ACC112 (cell line): ENCODE measurements at regions not wholly inside any gene's neighbourhood (a gene's known extent, or its start where the extent isn't known, plus 50 kb on each side); places are given as distances from the start of the nearest gene placed in this dataset.

ENCODE experiments used
- H2AFZ ChIP-seq: fragments of 200-600 bp; sonication (generic); one replicate; pipeline ENCODE4 v1.6.0; 2017; ENCODE audit warnings: antibody characterized with exemption, low read length; ENCODE audit not compliant: unreplicated experiment
- H3K27ac ChIP-seq: fragments of 200-600 bp; sonication (generic); 2 replicates; pipeline ENCODE4 v1.5.1; 2014; ENCODE audit warnings: low read depth, mild to moderate bottlenecking, antibody characterized with exemption, low read length, moderate library complexity
- H3K27me3 ChIP-seq: fragments of 200-600 bp; sonication (generic); 2 replicates; pipeline ENCODE4 v1.6.1; 2014; ENCODE audit warnings: mild to moderate bottlenecking, antibody characterized with exemption, low read length, moderate library complexity, mixed read lengths; ENCODE audit not compliant: insufficient read depth
- H3K36me3 ChIP-seq: fragments of 200-600 bp; sonication (generic); 2 replicates; pipeline ENCODE4 v1.6.1; 2016; ENCODE audit warnings: mild to moderate bottlenecking, antibody characterized with exemption, low read length, moderate library complexity, mixed read lengths; ENCODE audit not compliant: insufficient read depth
- H3K4me1 ChIP-seq: fragments of 200-600 bp; sonication (generic); one replicate; pipeline ENCODE4 v1.6.1; 2016; ENCODE audit warnings: low read length, mixed read lengths; ENCODE audit not compliant: insufficient read depth, unreplicated experiment, control insufficient read depth
- H3K4me3 ChIP-seq: fragments of 200-600 bp; sonication (generic); 2 replicates; pipeline ENCODE4 v1.5.1; 2014; ENCODE audit warnings: mild to moderate bottlenecking, low read depth, low read length
- H3K79me2 ChIP-seq: fragments of 200-600 bp; sonication (generic); one replicate; pipeline ENCODE4 v1.6.0; 2016; ENCODE audit warnings: low read length; ENCODE audit not compliant: control insufficient read depth, unreplicated experiment, insufficient read depth

DNA sequence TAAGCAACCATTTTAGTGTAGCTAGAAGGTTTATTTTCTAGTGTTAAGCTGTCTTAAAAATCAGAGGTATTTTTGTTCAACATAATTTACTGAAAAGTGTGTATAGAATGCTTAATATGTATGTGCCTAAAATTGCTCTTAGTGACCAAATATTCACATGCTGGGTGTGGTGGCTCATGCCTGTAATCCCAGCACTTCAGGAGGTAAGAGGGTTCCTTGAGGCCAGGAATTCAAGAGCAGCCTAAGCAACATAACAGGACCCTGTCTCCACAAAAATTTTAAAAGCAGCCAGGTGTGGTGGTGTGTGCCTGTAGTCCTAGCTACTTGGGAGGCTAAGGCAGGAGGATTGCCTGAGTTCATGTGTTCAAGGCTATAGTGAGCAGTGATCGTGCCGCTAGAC lies 120.9 kb upstream of the FRY start:
- Histone ChIP-seq H3K36me3 (no peaks in the 10 kb centered on the region), H3K27me3 (no peaks in the 10 kb centered on the region), H3K27ac (no peak overlapping the region), H3K4me1 (peaks cover 14% of the 10 kb centered on the region), H3K79me2 (no peaks in the 10 kb centered on the region), H3K4me3 (no peak overlapping the region), H2AFZ (no peak overlapping the region)

DNA sequence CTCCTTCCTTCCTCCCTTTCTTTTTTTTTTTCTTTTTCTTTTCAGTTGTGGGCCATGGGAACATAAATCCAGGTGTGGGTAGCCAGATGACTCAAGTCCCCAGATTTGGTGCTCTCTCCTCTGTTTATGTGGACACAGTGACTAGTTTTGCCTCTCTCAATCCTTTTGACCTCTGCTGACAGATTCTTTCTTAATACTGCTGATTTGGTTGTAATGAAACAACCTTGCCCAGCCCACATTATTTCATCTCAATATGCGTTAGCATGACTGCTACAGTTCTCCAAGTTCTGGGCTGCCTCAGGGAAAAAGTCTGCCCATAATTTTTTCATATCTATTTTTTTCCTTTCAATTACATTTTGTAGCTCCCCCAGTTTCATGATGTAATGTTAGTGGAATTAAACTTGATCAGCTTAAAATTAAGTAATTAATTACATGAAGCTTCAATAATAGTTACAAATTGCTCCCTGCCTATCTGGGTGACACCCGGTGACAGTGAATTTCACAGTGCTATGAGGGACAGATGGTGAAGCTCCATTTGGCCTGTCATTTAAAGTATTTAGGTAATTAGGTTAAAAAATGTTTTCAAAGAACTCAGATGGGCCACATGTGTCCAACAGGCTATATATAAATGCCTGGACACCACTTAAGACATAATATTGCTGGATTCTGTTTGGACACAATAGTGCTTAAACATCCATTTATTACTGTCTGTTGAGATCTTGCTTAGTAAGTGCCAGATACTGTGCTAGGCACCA lies 118.8 kb upstream of the FRY start:
- H3K27me3 ChIP-seq, result no peaks in the 10 kb centered on the region
- peaks cover 14% of the 10 kb centered on the region for H3K4me1 ChIP-seq
- H3K4me3 ChIP-seq, result no peak overlapping the region
- no peaks in the 10 kb centered on the region for H3K36me3 ChIP-seq
- no peak overlapping the region for H3K27ac ChIP-seq
- H3K79me2 ChIP-seq, result no peaks in the 10 kb centered on the region
- H2AFZ ChIP-seq, result no peak overlapping the region

DNA sequence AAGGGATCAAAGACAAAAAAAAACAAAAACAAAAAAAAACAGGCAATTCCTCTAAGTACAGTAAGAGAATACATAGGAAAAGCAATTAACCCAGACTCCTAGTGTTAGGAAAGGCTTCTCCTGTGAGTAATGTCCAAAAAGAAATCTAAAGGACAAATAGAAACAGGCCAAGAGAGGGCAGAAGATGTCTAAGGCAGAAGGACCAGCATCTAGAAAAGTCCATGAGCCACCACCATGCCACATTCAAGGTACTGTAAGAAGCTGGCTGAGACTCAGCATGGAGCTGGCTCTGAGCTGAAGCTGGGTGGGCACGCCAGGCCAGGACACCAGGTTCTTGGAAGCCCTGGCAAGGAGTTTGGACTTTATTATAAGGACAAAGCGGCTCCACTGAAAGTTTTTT lies 118.1 kb upstream of the FRY start:
- H2AFZ ChIP-seq, result no peak overlapping the region
- H3K79me2 ChIP-seq, result no peaks in the 10 kb centered on the region
- peaks cover 14% of the 10 kb centered on the region for H3K4me1 ChIP-seq
- no peak overlapping the region for H3K4me3 ChIP-seq
- no peaks in the 10 kb centered on the region for H3K27me3 ChIP-seq
- H3K27ac ChIP-seq, result no peak overlapping the region
- H3K36me3 ChIP-seq, result no peaks in the 10 kb centered on the region

- Histone ChIP-seq H2AFZ (no peak overlapping the region), H3K79me2 (no peaks in the 10 kb centered on the region), H3K27me3 (no peaks in the 10 kb centered on the region), H3K4me1 (peaks cover 3% of the 10 kb centered on the region), H3K4me3 (no peak overlapping the region), H3K27ac (no peak overlapping the region), H3K36me3 (no peaks in the 10 kb centered on the region)
These were observed 116.7 kb upstream of the FRY start for GRCh38 chr13:31914843-31915242.

DNA sequence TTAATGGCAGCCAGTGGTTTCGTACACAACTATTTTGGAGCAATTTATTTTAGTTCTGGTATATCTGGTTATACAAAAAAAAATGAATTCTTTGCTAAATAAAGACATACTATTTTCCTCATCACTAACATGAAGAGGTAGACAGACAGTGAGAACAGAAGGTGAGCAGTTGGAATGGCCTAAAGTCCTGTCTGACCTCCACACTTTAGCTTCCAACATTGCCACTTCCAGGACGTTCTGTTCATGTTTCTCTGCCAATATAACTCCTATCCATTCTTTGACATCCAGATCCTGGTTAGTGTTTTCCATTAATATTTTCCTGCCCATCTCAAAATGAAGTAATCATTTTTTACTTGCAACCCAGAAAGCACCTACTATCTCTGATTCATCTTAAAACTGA lies 112.9 kb upstream of the FRY start:
- H3K27me3 ChIP-seq, result no peaks in the 10 kb centered on the region
- no peaks in the 10 kb centered on the region for H3K4me1 ChIP-seq
- no peaks in the 10 kb centered on the region for H3K36me3 ChIP-seq
- no peak overlapping the region for H3K27ac ChIP-seq
- H3K79me2 ChIP-seq, result no peaks in the 10 kb centered on the region
- no peak overlapping the region for H2AFZ ChIP-seq
- H3K4me3 ChIP-seq, result no peak overlapping the region

GRCh38 chr13:31919241-31919640 lies 112.3 kb upstream of the FRY start:
- H3K36me3 ChIP-seq, result no peaks in the 10 kb centered on the region
- H3K4me1 ChIP-seq, result no peaks in the 10 kb centered on the region
- H3K4me3 ChIP-seq, result no peak overlapping the region
- no peaks in the 10 kb centered on the region for H3K27me3 ChIP-seq
- H3K79me2 ChIP-seq, result no peaks in the 10 kb centered on the region
- H3K27ac ChIP-seq, result no peak overlapping the region
- no peak overlapping the region for H2AFZ ChIP-seq

GRCh38 chr13:31919971-31920726 lies 111.4 kb upstream of the FRY start:
- no peaks in the 10 kb centered on the region for H3K79me2 ChIP-seq
- no peak overlapping the region for H3K27ac ChIP-seq
- H3K36me3 ChIP-seq, result no peaks in the 10 kb centered on the region
- no peaks in the 10 kb centered on the region for H3K27me3 ChIP-seq
- H3K4me3 ChIP-seq, result no peak overlapping the region
- H3K4me1 ChIP-seq, result no peaks in the 10 kb centered on the region
- no peak overlapping the region for H2AFZ ChIP-seq

- no peak overlapping the region for H3K27ac ChIP-seq
- H2AFZ ChIP-seq, result no peak overlapping the region
- no peak overlapping the region for H3K4me3 ChIP-seq
- no peaks in the 10 kb centered on the region for H3K27me3 ChIP-seq
- H3K36me3 ChIP-seq, result no peaks in the 10 kb centered on the region
- no peaks in the 10 kb centered on the region for H3K79me2 ChIP-seq
- H3K4me1 ChIP-seq, result no peaks in the 10 kb centered on the region
These were observed 110.9 kb upstream of the FRY start for GRCh38 chr13:31920727-31921100.

DNA sequence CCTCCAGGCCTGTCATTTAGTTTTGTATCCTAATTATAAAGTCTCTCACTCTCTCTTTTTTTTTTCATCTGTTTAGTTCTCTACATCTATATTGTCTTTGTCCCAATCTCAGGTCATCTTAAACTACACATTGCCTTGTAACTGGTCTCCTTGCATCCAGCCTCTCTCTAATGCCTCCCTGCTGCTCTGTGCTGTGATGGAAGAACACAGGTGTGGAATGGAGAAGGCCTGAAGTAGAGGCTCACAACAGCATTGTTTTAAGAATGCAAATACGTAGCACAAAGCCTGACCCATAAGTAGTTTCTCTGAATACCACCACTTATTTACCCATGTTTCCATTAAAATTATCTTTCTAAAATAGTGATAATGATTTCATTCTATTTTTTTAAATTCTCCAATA lies 108.8 kb upstream of the FRY start:
- Histone ChIP-seq H3K79me2 (no peaks in the 10 kb centered on the region), H3K36me3 (no peaks in the 10 kb centered on the region), H3K27me3 (no peaks in the 10 kb centered on the region), H2AFZ (no peak overlapping the region), H3K4me1 (no peaks in the 10 kb centered on the region), H3K27ac (no peak overlapping the region), H3K4me3 (no peak overlapping the region)

DNA sequence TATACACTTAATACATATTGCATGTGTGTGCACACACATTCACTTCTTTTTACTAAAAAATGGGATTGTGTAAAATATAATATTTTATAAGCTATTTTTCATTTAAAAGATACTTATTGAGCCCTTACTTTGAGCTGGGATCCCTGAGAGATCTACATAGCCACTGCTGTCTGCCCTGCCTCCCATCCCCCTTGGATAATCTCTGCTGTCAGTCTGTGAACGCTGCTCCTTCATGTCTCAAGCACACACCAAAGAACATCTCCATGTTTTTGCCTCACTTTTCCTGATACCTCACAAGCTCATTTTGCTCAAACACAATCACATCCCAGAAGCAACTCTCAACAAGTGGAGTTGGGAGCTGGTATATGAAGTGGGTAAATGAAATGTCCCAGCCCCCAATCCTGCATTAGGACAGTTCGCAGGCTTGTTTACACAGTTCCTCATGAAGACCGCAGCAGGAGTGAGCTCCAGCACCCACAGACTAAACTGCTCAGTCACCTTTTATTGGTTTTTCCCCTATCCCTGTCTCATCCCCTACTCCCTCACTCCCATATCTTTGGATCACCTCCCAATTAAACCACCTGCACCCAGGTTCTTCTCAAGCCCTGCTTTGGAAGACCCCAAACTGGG lies 108.3 kb upstream of the FRY start:
- Histone ChIP-seq H2AFZ (no peak overlapping the region), H3K27ac (no peak overlapping the region), H3K79me2 (no peaks in the 10 kb centered on the region), H3K4me3 (no peak overlapping the region), H3K27me3 (no peaks in the 10 kb centered on the region), H3K4me1 (no peaks in the 10 kb centered on the region), H3K36me3 (no peaks in the 10 kb centered on the region)

DNA sequence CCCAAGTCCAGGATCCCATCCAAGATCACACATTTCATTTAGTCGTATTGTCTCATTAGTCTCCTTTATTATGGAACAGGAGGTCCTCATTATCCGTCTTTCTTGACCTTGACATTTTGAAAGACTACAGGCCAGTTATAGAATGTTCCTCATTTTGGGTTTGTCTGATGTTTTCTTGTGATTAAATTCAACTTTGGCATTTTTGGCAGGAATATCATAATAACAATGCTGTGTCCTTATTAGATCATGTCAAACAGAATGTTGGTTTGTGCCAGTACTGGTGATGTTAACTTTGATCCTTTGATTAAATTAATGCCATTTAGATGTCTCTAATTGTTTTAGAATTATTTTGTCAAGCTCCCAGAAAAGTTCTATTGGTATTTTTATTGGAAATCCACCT lies 106.5 kb upstream of the FRY start:
- Histone ChIP-seq H3K79me2 (no peaks in the 10 kb centered on the region), H3K36me3 (no peaks in the 10 kb centered on the region)

More for the DNA sequence above, 106.5 kb upstream of the FRY start:
- no peak overlapping the region for H3K27ac ChIP-seq
- no peaks in the 10 kb centered on the region for H3K4me1 ChIP-seq
- no peaks in the 10 kb centered on the region for H3K27me3 ChIP-seq
- no peak overlapping the region for H3K4me3 ChIP-seq
- H2AFZ ChIP-seq, result no peak overlapping the region
